HepG2 (cell line): ENCODE measurements at regions not wholly inside any gene's neighbourhood (a gene's known extent, or its start where the extent isn't known, plus 50 kb on each side); places are given as distances from the start of the nearest gene placed in this dataset.

Experiments
- ETV6 ChIP-seq: sonication (generic); formaldehyde crosslinking; conservative IDR thresholded peaks from 2 replicates; pipeline ENCODE4 v1.4.0; 2020; ENCODE audit warnings: missing genetic modification reagents
- PCBP2 ChIP-seq: fragments of 200-400 bp; formaldehyde crosslinking; optimal IDR thresholded peaks from 2 replicates; pipeline ENCODE3; 2018; ENCODE audit warnings: low read length, low read depth; ENCODE audit not compliant: poor library complexity, severe bottlenecking
- POLR2AphosphoS5 ChIP-seq: IDR thresholded peaks from 2 replicates; pipeline ENCODE4 v1.6.1; 2012; ENCODE audit warnings: low read depth, low read length
- U2AF2 ChIP-seq: fragments of 200-400 bp; formaldehyde crosslinking; IDR thresholded peaks from 2 replicates; pipeline ENCODE4 v1.6.1; 2017; ENCODE audit warnings: low read depth, mild to moderate bottlenecking, low read length
- YY1 ChIP-seq: IDR thresholded peaks from 2 replicates; pipeline ENCODE4 v1.6.1; 2011; ENCODE audit warnings: low read length, low read depth, moderate library complexity, mild to moderate bottlenecking; ENCODE audit not compliant: insufficient read depth, insufficient replicate concordance
- ZNF556 ChIP-seq: sonication (generic); formaldehyde crosslinking; IDR thresholded peaks from 2 replicates; pipeline ENCODE4 v1.4.0; 2020; ENCODE audit warnings: mild to moderate bottlenecking, missing genetic modification reagents, borderline replicate concordance
- TF ChIP-seq, protein P1 (sequence below): sonication (generic); formaldehyde crosslinking; IDR thresholded peaks from 2 replicates; pipeline ENCODE4 v1.8.1; 2022; ENCODE audit warnings: mild to moderate bottlenecking, missing genetic modification reagents
- TF ChIP-seq, protein P2 (sequence below): sonication (generic); formaldehyde crosslinking; IDR thresholded peaks from 2 replicates; pipeline ENCODE4 v1.4.0; 2020; ENCODE audit warnings: mild to moderate bottlenecking, missing genetic modification reagents
- TF ChIP-seq, protein P3 (sequence below): sonication (generic); formaldehyde crosslinking; IDR thresholded peaks from 2 replicates; pipeline ENCODE4 v1.4.0; 2020; ENCODE audit warnings: missing genetic modification reagents, borderline replicate concordance
- TF ChIP-seq, protein P4 (sequence below): sonication (generic); formaldehyde crosslinking; IDR thresholded peaks from 2 replicates; pipeline ENCODE4 v1.4.0; 2020; ENCODE audit warnings: mild to moderate bottlenecking, missing genetic modification reagents
- TF ChIP-seq, protein P5 (sequence below): sonication (generic); formaldehyde crosslinking; IDR thresholded peaks from 2 replicates; pipeline ENCODE4 v1.5.1; 2020; ENCODE audit warnings: mild to moderate bottlenecking, missing genetic modification reagents, borderline replicate concordance

DNA sequence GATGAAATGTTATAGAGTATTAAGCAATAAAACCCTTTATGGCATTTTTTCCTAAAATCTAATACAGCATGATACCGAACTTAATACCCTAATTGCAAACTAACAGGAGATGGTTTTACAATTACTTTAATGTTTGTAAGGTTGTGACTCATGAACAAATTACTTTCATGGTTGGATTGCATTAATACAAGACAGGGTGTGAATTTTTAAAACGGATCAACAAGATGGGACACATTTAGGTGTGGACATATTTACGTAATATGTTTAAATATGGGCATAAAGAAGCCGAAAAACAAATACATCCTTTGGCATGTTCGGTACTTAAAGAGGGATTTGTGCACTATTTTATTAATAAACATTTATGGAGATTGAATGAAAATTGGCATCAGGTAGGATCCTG is 168.3 kb upstream of the SPRY2 start:
- TF ChIP-seq POLR2AphosphoS5 (no peak), ZNF556 (CRISPR knock-in tag) (no peak), ETV6 (CRISPR knock-in tag) (no peak), U2AF2 (no peak), YY1 (no peak), PCBP2 (no peak)
- TF ChIP-seq, protein P1, sequence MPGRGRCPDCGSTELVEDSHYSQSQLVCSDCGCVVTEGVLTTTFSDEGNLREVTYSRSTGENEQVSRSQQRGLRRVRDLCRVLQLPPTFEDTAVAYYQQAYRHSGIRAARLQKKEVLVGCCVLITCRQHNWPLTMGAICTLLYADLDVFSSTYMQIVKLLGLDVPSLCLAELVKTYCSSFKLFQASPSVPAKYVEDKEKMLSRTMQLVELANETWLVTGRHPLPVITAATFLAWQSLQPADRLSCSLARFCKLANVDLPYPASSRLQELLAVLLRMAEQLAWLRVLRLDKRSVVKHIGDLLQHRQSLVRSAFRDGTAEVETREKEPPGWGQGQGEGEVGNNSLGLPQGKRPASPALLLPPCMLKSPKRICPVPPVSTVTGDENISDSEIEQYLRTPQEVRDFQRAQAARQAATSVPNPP (CRISPR knock-in tag): no peak
- TF ChIP-seq, protein P2, sequence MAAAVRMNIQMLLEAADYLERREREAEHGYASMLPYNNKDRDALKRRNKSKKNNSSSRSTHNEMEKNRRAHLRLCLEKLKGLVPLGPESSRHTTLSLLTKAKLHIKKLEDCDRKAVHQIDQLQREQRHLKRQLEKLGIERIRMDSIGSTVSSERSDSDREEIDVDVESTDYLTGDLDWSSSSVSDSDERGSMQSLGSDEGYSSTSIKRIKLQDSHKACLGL (CRISPR knock-in tag): no peak
- TF ChIP-seq, protein P3, sequence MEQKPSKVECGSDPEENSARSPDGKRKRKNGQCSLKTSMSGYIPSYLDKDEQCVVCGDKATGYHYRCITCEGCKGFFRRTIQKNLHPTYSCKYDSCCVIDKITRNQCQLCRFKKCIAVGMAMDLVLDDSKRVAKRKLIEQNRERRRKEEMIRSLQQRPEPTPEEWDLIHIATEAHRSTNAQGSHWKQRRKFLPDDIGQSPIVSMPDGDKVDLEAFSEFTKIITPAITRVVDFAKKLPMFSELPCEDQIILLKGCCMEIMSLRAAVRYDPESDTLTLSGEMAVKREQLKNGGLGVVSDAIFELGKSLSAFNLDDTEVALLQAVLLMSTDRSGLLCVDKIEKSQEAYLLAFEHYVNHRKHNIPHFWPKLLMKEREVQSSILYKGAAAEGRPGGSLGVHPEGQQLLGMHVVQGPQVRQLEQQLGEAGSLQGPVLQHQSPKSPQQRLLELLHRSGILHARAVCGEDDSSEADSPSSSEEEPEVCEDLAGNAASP (CRISPR knock-in tag): no peak
- TF ChIP-seq, protein P4, sequence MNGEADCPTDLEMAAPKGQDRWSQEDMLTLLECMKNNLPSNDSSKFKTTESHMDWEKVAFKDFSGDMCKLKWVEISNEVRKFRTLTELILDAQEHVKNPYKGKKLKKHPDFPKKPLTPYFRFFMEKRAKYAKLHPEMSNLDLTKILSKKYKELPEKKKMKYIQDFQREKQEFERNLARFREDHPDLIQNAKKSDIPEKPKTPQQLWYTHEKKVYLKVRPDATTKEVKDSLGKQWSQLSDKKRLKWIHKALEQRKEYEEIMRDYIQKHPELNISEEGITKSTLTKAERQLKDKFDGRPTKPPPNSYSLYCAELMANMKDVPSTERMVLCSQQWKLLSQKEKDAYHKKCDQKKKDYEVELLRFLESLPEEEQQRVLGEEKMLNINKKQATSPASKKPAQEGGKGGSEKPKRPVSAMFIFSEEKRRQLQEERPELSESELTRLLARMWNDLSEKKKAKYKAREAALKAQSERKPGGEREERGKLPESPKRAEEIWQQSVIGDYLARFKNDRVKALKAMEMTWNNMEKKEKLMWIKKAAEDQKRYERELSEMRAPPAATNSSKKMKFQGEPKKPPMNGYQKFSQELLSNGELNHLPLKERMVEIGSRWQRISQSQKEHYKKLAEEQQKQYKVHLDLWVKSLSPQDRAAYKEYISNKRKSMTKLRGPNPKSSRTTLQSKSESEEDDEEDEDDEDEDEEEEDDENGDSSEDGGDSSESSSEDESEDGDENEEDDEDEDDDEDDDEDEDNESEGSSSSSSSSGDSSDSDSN: no peak
- TF ChIP-seq, protein P5, sequence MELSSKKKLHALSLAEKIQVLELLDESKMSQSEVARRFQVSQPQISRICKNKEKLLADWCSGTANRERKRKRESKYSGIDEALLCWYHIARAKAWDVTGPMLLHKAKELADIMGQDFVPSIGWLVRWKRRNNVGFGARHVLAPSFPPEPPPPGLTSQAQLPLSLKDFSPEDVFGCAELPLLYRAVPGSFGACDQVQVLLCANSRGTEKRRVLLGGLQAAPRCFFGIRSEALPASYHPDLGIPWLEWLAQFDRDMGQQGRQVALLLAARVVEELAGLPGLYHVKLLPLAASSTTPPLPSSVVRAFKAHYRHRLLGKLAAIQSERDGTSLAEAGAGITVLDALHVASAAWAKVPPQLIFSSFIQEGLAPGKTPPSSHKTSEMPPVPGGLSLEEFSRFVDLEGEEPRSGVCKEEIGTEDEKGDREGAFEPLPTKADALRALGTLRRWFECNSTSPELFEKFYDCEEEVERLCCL (CRISPR knock-in tag): no peak
